Choroid plexus epithelial cell (primary cell): ENCODE measurements at regions not wholly inside any gene's neighbourhood (a gene's known extent, or its start where the extent isn't known, plus 50 kb on each side); places are given as distances from the start of the nearest gene placed in this dataset.
A peak's percentile ranks its signal among the peaks of the same experiment; 100 is the strongest.

Source experiments
- DNase-seq: peaks from one replicate; pipeline ENCODE4 v3.0.0-alpha.2; 2010; ENCODE audit warnings: low read depth
- H3K4me3 ChIP-seq: 2 replicates; pipeline ENCODE4 v1.5.1; 2011; ENCODE audit warnings: low read depth, mild to moderate bottlenecking, control low read depth, low read length, moderate library complexity
- CTCF ChIP-seq: conservative IDR thresholded peaks from 2 replicates; pipeline ENCODE4 v1.5.1; 2011; ENCODE audit warnings: low read depth, mild to moderate bottlenecking, control low read depth, inconsistent platforms, low read length, moderate library complexity

DNA sequence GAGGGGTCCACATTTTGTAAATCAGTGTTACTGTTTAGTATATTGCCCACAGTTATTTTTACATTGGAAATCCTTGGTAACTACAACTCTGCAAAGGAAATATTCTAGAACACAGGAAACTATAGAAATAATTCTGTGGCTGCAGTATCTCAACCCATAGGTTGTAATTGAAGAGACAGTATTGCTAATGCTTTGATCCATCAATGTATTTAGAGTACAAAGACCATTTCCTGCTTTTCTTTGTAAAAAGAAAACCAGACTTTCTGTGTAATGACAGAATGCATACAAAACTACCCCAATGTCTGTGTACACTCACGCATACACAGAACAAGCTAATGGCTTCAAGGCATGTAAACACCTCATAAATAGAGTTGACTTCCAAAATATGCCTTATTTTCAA, 622.1 kb upstream of the ARGLU1 start:
- no peak for TF ChIP-seq CTCF
- DNase-seq: no peak

DNA sequence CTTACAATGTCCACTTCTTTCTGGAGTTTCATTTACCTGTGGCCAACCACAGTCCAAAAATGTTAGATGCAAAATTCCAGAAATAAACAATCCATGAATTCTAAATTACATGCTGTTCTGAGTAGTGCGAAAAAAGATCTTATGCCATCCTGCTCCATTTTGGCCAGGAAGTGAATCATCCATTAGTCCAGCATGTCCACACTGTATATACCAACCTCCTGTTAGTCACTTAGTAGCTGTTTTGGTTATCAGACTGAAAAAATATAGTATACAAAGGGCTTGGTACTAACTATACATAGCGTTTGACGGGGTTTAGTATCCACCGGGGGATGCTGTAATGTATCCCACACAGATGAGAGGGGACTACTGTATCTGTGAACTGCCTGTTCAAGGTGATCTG, 618.0 kb upstream of the ARGLU1 start:
- peak; percentile 43 for DNase-seq
- H3K4me3 ChIP-seq: no peak overlapping the region
- TF ChIP-seq CTCF: no peak

More for the DNA sequence above, 622.1 kb upstream of the ARGLU1 start:
- no peak overlapping the region for H3K4me3 ChIP-seq

- no peak overlapping the region for H3K4me3 ChIP-seq
- DNase-seq: no peak
- TF ChIP-seq CTCF: no peak
These were observed 602.5 kb upstream of the ARGLU1 start for GRCh38 chr13:107170270-107170931.

DNA sequence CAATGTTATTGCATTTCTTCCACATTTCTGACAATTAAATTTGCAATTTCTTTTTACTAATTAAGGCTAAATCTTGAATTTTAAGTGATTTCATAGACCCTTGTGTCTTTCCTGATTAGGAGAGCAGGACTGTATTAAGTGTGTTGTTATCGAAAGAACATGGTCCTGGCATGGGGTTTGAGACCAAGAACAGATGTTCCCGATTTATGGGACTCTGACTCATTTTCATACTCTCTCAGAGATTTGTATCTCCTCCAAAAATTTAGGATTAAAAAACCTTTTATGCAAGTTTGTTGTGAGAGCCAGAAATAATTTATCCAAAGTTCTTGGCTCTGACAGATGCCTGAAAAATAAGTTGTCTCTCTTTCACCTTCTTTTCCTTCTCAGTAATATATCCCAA, 589.3 kb upstream of the ARGLU1 start:
- H3K4me3 ChIP-seq: no peak overlapping the region
- DNase-seq: no peak
- no peak for TF ChIP-seq CTCF

- peak; percentile 48 for DNase-seq
- H3K4me3 ChIP-seq: no peak overlapping the region
- TF ChIP-seq CTCF: no peak
These were observed 576.5 kb upstream of the ARGLU1 start for GRCh38 chr13:107144432-107144831.

GRCh38 chr13:107141767-107142166, 573.8 kb upstream of the ARGLU1 start:
- no peak for DNase-seq
- H3K4me3 ChIP-seq: no peak overlapping the region
- no peak for TF ChIP-seq CTCF

DNA sequence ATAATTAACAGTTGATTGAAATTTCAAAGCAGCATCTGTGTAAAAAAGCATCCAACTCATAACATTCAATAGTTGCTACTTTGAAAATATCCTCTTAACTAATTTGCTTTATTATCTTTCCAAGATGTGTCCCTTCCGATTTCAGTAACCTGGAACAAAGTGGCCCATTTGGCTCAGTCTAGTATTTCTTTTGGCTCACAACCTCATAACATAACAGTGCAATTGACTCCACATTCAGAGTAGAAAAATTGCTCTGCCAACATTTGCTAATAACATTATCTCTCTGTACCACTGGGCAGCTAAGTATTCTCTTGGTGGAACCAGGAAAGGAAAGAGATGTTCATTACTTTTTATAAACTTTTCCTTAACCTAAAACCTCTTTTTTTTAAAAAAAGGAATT, 571.1 kb upstream of the ARGLU1 start:
- no peak for DNase-seq
- TF ChIP-seq CTCF: no peak
- H3K4me3 ChIP-seq: no peak overlapping the region
